WTC11 (cell line): ENCODE measurements at regions not wholly inside any gene's neighbourhood (a gene's known extent, or its start where the extent isn't known, plus 50 kb on each side); places are given as distances from the start of the nearest gene placed in this dataset.

ENCODE experiments used
- CTCF ChIP-seq: fragments of 200-600 bp; IDR thresholded peaks from 2 replicates; pipeline ENCODE4 v1.8.0; 2022; ENCODE audit warnings: antibody characterized with exemption
- E2F5 ChIP-seq: sonication (generic); formaldehyde crosslinking; IDR thresholded peaks from 2 replicates; pipeline ENCODE4 v1.8.1; 2022; ENCODE audit warnings: mild to moderate bottlenecking, moderate library complexity, missing genetic modification reagents
- JUN ChIP-seq: sonication (generic); formaldehyde crosslinking; IDR thresholded peaks from 2 replicates; pipeline ENCODE4 v1.8.0; 2023; ENCODE audit warnings: mild to moderate bottlenecking, missing genetic modification reagents
- MLX ChIP-seq: sonication (generic); formaldehyde crosslinking; IDR thresholded peaks from 2 replicates; pipeline ENCODE4 v1.8.1; 2023; ENCODE audit warnings: mild to moderate bottlenecking, missing genetic modification reagents, moderate library complexity
- SMAD4 ChIP-seq: sonication (generic); formaldehyde crosslinking; IDR thresholded peaks from 2 replicates; pipeline ENCODE4 v1.8.0; 2022; ENCODE audit warnings: mild to moderate bottlenecking, missing genetic modification reagents
- SP1 ChIP-seq: sonication (generic); formaldehyde crosslinking; conservative IDR thresholded peaks from 2 replicates; pipeline ENCODE4 v1.8.1; 2022; ENCODE audit warnings: missing genetic modification reagents
- ZBTB21 ChIP-seq: sonication (generic); formaldehyde crosslinking; IDR thresholded peaks from 2 replicates; pipeline ENCODE4 v1.8.1; 2023; ENCODE audit warnings: mild to moderate bottlenecking, missing genetic modification reagents, borderline replicate concordance

- TF ChIP-seq SMAD4 (CRISPR knock-in tag) (no peak), CTCF (no peak), ZBTB21 (CRISPR knock-in tag) (no peak), SP1 (CRISPR knock-in tag) (no peak), E2F5 (no peak), MLX (no peak), JUN (CRISPR knock-in tag) (no peak)
These were observed 197.0 kb upstream of the MAD2L1 start for GRCh38 chr4:120263618-120264017.
